ENCODE measurements at regions not wholly inside any gene's neighbourhood (a gene's known extent, or its start where the extent isn't known, plus 50 kb on each side); places are given as distances from the start of the nearest gene placed in this dataset.

DNA sequence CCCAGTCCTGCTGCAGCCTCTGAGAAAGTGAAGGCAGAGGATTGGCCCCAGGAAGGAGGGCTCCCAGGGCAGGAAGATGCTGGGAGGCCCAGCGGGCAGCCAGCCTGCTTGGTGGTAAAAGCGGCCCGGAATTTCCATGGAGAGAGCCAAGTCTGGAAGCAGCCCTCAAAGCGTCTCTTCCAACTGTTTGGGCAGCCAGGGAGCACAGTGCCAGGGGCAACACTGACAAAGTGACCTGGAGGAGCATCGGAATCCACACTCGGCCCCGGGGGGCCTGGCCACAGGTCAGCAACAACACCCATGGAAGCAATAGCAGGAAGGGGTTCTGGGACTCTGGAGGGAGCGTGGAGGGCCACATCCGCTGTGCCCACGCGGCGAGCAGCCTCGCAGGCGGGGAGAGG, 63.2 kb upstream of the FGFR2 start:
- no peak for TF ChIP-seq POLR2A (IDR thresholded peaks at IDR 0.05; ENCODE audit: low read length)
- no peak for TF ChIP-seq GATA1 (IDR thresholded peaks at IDR 0.05; ENCODE audit: low read depth, low read length)

Measured in erythroblast (primary cell).